ENCODE measurements at regions not wholly inside any gene's neighbourhood (a gene's known extent, or its start where the extent isn't known, plus 50 kb on each side); places are given as distances from the start of the nearest gene placed in this dataset.

GRCh38 chr7:131010029-131010716 lies 276.2 kb upstream of the KLF14 start:
- TF ChIP-seq POLR2A (IDR thresholded peaks at IDR 0.05) (no peak), POLR2AphosphoS5 (IDR thresholded peaks at IDR 0.05) (no peak), EP300 (IDR thresholded peaks at IDR 0.05) (no peak), CTCF (IDR thresholded peaks at IDR 0.05) (no peak)
- no peaks in the 10 kb centered on the region for H3K27me3 ChIP-seq
- 62 to 74% methylated on average over 12 of the region's 12 CpGs for WGBS, 2 donors
- no peaks in the 10 kb centered on the region for H3K9me3 ChIP-seq
- ATAC-seq (ENCODE audit: low FRiP score in 2 of 2) (no peak), DNase-seq (peak in 1 of 2 donors; percentile 68)
- H3K4me3 ChIP-seq: no peak overlapping the region
- peak overlapping the region; percentile 63 to 80 (median 74) for H3K27ac ChIP-seq
- peaks cover 77 to 85% (median 81%) of the 10 kb centered on the region in 4 donors for H3K4me1 ChIP-seq
- peaks cover 0 to 6% (median 0%) of the 10 kb centered on the region in 4 donors for H3K36me3 ChIP-seq

- Histone ChIP-seq H3K4me3 (no peak overlapping the region), H3K36me3 (peaks cover 0 to 4% (median 0%) of the 10 kb centered on the region in 4 donors), H3K9me3 (no peaks in the 10 kb centered on the region), H3K27me3 (no peaks in the 10 kb centered on the region), H3K27ac (peak overlapping the region; percentile 63 to 80 (median 74)), H3K4me1 (peaks cover 84 to 92% (median 88%) of the 10 kb centered on the region in 4 donors)
- TF ChIP-seq POLR2AphosphoS5 (IDR thresholded peaks at IDR 0.05): no peak
- peak in 2 of 4 donors; percentile 31 to 50 for TF ChIP-seq EP300 (IDR thresholded peaks at IDR 0.05)
- ATAC-seq (ENCODE audit: low FRiP score in 2 of 2) (peak; percentile 27 to 77), DNase-seq (no peak)
- 35 to 43% methylated on average over 6 of the region's 6 CpGs for WGBS, 2 donors
These were observed 276.9 kb upstream of the KLF14 start for GRCh38 chr7:131010717-131011431.

GRCh38 chr7:131011432-131011742 lies 277.4 kb upstream of the KLF14 start:
- H3K9me3 ChIP-seq: no peaks in the 10 kb centered on the region
- H3K27me3 ChIP-seq: no peaks in the 10 kb centered on the region
- peaks cover 0 to 4% (median 0%) of the 10 kb centered on the region in 4 donors for H3K36me3 ChIP-seq
- WGBS, 2 donors: 17 to 69% methylated on average over 3 of the region's 4 CpGs
- ATAC-seq (ENCODE audit: low FRiP score in 2 of 2) (peak; percentile 59 to 92), DNase-seq (peak; percentile 66 to 88)
- H3K4me3 ChIP-seq: no peak overlapping the region
- H3K27ac ChIP-seq: peak overlapping the region; percentile 63 to 80 (median 74)
- peaks cover 88 to 97% (median 91%) of the 10 kb centered on the region in 4 donors for H3K4me1 ChIP-seq
- TF ChIP-seq EP300 (IDR thresholded peaks at IDR 0.05) (peak in 2 of 4 donors; percentile 44 to 47), CTCF (IDR thresholded peaks at IDR 0.05) (no peak), POLR2AphosphoS5 (IDR thresholded peaks at IDR 0.05) (peak; percentile 17 to 39), POLR2A (IDR thresholded peaks at IDR 0.05) (no peak)

- no peak for TF ChIP-seq POLR2A (IDR thresholded peaks at IDR 0.05)
- ATAC-seq (ENCODE audit: low FRiP score in 2 of 2) (peak; percentile 71 to 76), DNase-seq (no peak)
- 17 to 32% methylated on average over 4 of the region's 4 CpGs for WGBS, 2 donors
- peaks cover 92 to 100% (median 93%) of the 10 kb centered on the region in 4 donors for H3K4me1 ChIP-seq
- H3K9me3 ChIP-seq: no peaks in the 10 kb centered on the region
- peak overlapping the region; percentile 70 to 80 (median 74) for H3K27ac ChIP-seq
- no peaks in the 10 kb centered on the region for H3K27me3 ChIP-seq
- peaks cover 0 to 4% (median 0%) of the 10 kb centered on the region in 4 donors for H3K36me3 ChIP-seq
- no peak overlapping the region for H3K4me3 ChIP-seq
These were observed 278.0 kb upstream of the KLF14 start for GRCh38 chr7:131011976-131012375.

- WGBS, 2 donors: 62 to 67% methylated on average over 7 of the region's 7 CpGs
- ATAC-seq (ENCODE audit: low FRiP score in 2 of 2) (peak in 1 of 2 donors; percentile 4), DNase-seq (no peak)
- H3K4me1 ChIP-seq: peaks cover 86 to 96% (median 88%) of the 10 kb centered on the region in 4 donors
- H3K27me3 ChIP-seq: no peaks in the 10 kb centered on the region
- H3K9me3 ChIP-seq: no peaks in the 10 kb centered on the region
- peak overlapping the region; percentile 70 to 80 (median 74) for H3K27ac ChIP-seq
- H3K4me3 ChIP-seq: no peak overlapping the region
- TF ChIP-seq POLR2AphosphoS5 (IDR thresholded peaks at IDR 0.05): no peak
- TF ChIP-seq POLR2A (IDR thresholded peaks at IDR 0.05): peak in 1 of 4 donors; percentile 17
- H3K36me3 ChIP-seq: peaks cover 0 to 4% (median 0%) of the 10 kb centered on the region in 4 donors
These were observed 278.5 kb upstream of the KLF14 start for GRCh38 chr7:131012477-131013031.

- WGBS, 2 donors: 88 to 89% methylated on average over 11 of the region's 11 CpGs
- no peaks in the 10 kb centered on the region for H3K27me3 ChIP-seq
- H3K4me3 ChIP-seq: no peak overlapping the region
- TF ChIP-seq POLR2AphosphoS5 (IDR thresholded peaks at IDR 0.05) (no peak), POLR2A (IDR thresholded peaks at IDR 0.05) (no peak), CTCF (IDR thresholded peaks at IDR 0.05) (no peak), EP300 (IDR thresholded peaks at IDR 0.05) (no peak)
- no peak for ATAC-seq (ENCODE audit: low FRiP score in 2 of 2)
- peaks cover 0 to 7% (median 0%) of the 10 kb centered on the region in 4 donors for H3K36me3 ChIP-seq
- H3K27ac ChIP-seq: no peak overlapping the region
- no peak for DNase-seq
- H3K4me1 ChIP-seq: peaks cover 75 to 87% (median 78%) of the 10 kb centered on the region in 4 donors
- H3K9me3 ChIP-seq: no peaks in the 10 kb centered on the region
These were observed 279.7 kb upstream of the KLF14 start for GRCh38 chr7:131013716-131014115.

All from upper lobe of left lung (tissue), 6 donors.